Activated CD8-positive, alpha-beta memory T cell treated with anti-CD3 and anti-CD28 coated beads for 4 hours (primary cell): ENCODE measurements at regions not wholly inside any gene's neighbourhood (a gene's known extent, or its start where the extent isn't known, plus 50 kb on each side); places are given as distances from the start of the nearest gene placed in this dataset.

Experiments
- DNase-seq, 2 donors: peaks; one replicate each; pipeline ENCODE4 v3.0.0-alpha.2; 2020; ENCODE audit warnings: low read depth in 2 of 2

DNA sequence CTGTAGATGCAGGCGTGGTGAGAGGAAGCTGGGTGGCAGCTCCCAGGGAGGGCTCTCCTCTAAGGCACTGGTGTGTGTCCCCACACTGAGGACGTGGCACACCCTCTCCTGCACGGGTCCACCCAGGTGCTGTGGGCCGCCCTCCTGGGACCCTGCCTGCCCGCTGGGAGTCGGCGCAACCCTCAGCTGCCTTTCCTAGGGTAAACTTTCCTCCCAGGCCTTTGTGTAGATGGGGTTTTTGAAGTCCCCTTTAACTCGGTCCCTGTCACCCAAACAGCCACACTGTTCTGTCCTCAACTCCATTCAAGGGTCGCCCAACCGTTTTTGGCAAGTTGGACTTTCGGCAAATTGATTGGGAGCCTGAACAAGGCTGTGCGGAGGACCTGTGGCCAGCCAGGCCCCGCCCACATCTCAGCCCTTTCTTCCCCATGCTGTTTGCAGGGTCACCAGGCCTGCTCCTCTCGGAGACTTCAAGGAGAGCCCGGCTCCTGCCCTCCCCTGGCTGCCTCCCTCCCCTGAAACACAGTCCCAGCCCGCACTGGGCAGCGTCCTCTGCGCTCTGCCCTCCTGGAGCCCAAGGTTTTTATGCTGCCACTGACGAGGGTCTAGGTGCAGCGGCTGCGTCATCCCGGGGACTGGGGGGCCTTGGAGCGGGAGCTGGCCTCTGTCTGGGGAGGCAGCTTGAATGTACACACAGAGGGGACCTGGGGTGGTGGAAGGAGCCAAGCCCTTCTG lies 1126.2 kb downstream of the BRD1 start:
- no peak for DNase-seq

DNA sequence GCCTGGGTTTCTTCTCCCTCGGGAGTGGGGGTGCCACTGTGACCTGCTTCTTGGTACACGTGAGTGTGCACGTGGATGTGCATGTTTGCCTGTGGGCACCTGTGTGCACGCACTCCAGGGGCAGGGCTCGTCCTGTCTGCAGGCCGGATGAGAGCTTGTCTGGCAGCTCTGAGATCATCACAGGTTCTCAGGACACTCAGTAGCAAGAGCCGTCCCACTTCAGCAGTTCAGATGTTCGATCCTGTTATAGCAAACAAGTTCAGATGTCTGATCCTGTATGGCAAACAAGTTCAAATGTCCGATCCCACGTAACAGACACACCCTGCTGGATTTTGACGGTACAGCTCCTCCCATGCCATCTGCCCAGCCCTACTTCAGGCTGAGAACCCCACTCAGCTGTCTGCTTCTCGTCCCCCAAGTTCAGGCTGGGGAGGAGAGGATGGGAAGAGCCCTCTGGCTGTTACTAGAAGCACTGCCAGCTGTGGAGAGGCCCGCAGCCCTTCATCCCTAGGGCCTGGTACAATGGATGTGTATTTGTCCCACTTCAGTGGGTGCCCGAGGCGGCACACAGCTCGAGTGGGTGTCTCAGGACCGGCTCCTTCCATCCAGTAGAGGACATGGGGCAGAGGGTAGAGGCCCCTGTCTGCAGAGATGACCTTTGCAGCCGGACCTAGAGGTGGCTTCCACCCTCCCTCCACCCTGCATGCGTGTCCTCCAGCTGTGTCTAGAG lies 1126.9 kb downstream of the BRD1 start:
- no peak for DNase-seq

DNA sequence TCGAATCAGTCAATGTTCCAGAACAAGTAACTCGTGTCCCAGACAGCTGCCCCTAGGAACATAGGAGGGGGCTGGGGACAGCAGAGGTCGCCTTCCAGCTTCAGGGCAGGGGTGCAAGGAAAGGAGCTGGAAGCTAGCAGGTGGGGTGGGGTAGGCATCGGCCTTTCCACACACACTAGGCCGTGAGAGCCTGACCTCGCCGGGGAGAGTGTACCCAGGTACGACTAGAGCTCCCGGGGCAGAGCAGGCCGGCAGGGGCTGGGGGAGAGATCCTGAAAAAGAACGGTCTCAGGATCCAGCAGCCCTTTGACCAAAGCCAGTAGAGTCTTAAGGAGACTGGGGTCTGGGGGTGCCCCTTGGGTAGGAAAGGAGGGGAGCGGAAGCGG lies 1127.5 kb downstream of the BRD1 start:
- no peak for DNase-seq

DNA sequence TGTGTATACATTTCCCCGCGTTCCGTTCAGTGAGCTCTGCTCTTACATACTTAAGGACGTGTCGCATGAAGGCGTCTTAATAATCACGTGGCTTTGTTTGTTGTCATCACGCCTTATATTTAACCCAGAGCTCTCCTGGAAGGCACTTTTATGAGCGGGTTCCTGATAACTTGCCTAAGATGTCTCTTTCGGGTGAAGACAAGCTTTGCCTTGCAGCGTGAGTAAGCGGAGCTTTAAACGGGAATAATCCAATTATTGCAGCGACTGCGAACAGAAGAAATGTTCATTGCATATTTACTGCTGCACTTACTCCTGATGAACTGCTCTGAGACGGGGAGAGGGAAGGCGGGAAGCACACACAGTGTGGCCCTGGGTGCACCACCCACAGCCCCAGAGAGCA lies 1128.2 kb downstream of the BRD1 start:
- no peak for DNase-seq

DNA sequence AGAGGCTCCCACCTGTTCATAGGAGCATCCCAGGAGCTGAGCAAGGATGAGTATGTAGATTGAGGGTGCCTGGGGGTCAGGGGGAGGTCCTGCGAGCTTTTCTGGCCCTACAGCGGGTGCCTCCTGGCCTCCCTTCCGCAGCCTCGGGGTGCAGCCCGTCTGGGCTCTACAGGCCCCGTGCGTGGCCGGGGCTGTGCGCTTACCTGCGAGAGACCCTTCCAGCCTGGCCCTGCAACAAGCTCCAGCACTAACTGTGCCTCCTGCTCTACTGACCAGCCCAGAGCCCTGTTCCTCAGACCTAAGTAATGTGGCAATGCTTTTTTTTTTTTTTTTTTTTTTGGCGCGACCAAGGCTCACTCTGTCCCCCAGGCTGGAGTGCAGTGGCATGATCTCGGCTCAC lies 1129.1 kb downstream of the BRD1 start:
- DNase-seq, result no peak

DNA sequence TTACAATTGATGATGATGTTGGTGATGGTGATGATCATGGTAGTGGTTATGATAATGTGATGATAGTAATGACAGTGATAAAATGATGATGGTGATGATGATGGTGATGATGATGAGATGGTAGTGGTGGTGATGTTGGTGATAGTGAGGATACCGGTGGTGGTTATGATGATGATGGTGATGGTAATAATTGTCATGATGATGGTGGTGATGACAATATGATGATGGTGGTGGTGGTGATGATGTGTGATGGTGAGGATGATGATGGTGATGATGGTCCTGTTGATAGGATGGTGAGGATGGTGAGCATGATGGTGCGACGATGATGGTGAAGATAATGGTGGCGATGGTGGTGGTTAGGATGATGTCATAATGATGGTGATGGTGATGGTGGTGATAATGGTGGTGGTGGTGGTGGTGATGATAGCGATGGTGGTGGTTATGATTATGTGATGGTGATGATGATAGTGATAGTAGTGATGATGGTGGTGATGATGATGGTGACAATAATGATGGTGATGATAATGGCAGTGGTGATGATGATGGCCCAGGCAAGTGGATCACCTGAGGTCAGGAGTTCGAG lies 1129.9 kb downstream of the BRD1 start:
- DNase-seq, result no peak

DNA sequence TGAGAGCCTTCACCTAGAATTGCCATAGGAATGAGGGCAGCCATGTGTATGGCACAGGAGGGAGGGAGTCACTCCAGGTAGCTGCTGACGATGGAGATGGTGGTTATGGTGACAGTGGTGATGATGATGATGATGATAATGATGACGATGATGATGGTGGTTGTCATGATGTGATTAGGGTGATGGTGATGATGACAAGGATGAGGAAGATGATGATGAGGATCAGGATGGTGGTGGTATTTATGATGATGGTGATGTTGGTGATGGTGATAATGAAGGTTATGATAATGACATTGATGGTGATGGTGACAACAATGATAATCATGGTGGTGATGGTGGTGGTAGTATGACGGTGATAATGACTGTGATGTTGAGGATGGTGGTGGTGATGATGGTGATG lies 1130.5 kb downstream of the BRD1 start:
- no peak for DNase-seq

DNA sequence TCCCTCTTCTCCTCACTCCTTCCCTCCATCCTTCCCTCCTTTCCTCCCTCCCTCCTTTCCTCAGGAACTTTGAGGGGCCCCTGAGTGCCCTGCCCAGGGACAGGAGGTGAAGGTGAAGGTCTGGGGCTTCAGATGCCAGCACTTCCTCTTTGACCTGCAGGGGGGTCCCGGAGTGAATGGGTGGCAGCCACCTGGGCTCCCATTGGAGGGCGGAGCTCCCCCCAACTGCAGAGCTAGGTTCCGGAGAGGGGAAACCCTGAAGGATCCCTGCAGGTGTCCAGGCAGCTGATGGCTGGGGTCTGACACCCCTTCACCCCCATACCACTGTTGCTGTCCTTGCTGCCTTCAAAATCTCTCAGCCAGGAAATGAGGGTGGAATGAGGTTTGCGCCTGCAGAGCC lies 1131.3 kb downstream of the BRD1 start:
- no peak for DNase-seq

DNA sequence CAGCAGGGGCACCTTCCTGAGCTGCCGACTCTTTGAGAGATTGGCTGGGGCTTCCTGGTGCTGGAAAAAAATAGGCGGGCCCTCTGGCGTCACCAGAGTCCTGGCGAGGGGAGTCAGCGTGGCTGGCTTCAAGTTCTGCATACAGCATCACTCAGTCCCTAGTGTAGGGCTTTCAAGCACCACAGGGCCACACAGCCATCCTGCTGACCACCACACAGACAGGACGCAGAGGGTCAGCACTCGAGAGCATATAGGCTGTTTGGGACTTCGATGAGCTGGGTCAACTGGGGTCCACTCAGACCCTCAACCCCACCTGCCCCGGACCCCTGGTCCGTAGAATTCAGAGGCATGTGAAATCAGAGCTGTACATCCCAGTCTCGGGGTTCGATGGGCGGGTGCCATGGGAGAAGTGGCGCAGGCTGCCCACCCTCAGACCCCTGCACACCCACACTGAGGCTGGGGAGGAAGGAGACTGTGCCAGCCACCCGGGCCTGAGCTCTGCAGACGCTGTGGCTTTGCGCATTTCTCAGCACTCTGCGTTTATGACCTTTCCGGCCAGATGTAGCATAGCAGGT lies 1131.9 kb downstream of the BRD1 start:
- no peak for DNase-seq

DNA sequence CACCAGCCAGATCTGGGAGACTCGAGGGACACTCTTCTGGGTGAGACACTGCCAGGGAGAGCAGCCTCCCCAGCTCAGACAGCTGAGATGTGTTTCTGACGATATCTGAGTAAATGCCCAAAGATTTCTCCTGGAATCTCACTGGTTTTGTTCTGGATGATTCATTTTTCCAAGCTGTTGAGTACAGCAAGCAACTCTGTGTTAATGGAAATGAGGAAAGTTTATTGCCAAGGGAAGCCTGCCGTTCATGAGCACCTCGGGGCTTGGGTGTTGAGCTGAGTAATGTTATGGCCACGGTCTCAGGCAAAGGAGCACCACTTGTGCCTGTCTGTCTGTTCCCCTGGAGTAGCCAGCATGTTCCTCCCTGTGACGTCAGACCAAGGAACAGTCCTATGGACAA lies 1132.4 kb downstream of the BRD1 start:
- DNase-seq, result no peak

DNA sequence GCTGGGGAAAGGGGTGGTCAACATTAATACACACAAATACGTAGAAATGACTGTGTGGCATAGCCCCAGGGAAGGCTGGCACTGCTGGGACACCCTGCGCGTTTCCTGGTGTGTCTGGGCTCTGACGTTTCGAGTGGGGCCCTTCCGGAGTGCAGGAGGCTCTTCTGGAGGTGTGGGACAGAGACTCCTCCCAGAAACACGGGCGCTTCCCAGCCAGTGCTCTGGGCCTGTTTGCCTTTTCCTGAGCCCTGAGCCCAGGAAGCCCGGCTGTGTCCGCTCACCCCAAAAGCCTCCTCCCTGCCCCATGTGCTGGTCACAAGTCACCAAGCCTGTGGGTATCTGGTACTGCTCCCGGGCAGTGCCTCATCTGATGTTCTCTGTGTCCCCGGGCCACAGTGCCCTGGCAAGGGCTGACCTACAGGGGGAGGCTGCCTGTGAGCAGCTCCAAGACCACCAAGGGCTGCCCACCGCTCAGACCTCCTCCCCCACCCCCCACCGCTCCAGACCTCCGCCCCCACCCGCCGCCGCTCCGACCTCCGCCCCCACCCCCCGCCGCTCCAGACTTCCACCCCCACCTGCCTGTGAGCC lies 1133.3 kb downstream of the BRD1 start:
- no peak for DNase-seq

DNA sequence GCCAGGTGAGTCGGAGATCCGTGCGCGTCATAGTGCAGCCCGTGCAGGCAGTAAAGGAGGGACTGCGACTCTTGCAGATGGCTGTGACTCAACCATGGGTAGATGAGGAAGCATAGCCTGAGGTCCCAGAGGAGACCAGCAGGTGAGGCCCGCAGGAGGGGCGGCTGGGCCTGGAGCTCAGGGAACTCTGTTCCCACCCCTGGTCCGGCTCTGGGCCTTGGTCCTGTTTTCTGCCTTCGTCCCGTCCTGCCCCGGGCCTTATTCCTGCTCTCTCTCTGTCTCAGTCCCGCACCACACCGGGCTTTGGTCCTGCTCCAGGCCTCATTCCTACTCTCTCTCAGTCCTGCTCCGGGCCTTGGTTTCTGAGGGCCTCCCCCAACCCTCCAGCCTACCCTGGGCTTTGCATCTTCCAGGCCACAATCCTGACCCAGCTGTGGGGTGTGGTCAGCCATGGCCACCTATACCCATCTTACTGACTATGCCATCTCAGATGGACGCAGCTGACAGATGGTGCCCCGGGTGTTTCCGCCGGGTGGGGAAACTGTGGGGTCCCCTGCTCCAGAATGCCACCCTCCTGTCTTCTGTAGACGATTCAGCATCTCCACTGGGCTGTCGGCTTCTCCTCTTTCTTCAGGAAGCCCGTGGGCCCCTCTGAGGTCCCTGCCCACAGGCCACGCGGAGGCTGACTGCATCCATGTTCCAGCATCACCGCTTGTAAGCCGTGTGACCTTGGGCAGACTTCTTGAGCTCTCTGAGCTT lies 1134.1 kb downstream of the BRD1 start:
- no peak for DNase-seq

DNA sequence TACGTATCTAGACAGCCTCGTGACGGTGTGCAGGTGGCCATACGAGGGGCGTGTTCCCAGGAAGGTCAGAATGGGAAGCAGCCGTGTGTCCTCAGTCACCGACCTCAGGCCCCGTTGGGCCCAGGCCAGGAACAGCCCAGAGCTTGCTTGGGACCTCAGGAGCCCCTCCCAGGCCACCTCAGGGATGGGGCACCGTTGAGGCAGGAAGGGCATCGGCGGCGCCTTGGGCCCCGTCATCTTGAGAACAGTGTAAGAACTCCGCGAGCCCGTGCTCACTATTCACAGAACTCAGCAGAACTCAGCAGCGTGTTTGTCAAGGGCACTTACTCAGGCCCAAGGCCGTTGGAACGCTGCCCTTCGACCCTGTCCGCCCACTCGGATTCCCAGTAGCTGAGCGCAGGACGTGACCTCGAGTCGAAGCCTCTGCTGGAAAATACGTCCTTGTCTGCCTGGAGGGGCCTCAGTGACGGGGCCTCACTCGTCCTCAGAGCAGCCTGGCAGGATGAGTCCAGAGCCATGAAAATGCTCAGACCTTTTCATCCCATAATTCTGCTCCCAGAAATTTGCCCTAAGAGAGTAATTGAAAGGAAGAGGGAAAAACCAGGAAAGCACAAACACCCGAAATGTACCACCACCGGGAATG lies 1134.8 kb downstream of the BRD1 start:
- no peak for DNase-seq

DNA sequence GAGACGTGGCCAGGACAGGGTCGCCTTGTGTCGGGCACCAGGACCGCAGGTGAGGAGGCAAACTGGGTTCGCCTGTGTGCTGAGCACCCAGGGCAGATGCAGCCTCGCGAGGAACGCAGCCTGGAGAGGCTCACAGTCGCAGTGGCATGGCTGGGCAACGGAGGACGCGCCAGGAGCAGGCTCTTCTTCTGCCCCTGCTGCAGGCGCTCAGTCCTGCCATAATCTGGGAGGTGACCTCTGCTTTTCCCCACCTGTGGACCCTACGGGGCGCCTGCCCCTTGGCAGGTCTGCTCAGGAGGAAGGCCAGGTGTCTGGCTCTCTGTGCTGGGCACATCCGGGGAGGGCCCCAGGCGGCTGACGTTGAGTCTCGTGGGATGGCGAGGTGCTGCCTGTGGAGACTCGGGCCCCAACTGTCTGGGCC lies 1136.2 kb downstream of the BRD1 start:
- no peak for DNase-seq

DNA sequence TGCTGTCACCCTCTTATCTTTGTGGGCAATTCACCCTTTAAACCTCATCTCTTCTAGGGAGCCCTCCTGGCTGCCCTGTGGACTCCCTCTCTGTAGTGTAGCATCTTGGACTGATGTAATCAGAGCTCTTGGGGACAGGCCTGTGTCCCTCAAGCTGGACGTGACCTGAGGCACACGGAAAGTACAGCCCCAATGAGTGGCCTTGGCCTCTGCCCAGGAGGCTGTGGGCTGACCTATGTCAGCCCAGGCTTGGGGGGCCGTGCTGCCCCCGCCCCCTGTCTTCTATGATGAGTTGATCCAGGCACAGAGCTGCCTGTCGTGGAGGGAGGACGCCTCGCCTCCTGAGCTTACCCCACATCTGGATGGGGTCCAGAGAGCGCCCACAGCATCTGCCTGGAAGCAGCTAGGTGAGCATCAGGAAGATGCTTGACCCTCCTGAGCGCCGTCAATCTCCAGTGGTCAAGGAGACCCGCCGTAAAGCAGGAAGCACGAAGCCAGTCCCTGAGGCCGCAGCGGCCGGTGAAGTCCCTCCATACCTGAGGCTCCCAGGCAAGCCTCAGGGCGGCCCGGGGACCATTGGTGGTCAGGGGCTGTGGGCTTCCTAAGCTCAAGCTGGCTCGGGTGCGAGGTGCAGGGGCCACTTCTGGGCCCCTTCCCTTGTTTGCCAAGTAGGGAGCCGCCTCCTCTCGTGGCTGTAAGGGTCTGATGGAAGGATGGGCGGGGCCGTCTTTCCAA lies 1136.9 kb downstream of the BRD1 start:
- DNase-seq, result no peak

DNA sequence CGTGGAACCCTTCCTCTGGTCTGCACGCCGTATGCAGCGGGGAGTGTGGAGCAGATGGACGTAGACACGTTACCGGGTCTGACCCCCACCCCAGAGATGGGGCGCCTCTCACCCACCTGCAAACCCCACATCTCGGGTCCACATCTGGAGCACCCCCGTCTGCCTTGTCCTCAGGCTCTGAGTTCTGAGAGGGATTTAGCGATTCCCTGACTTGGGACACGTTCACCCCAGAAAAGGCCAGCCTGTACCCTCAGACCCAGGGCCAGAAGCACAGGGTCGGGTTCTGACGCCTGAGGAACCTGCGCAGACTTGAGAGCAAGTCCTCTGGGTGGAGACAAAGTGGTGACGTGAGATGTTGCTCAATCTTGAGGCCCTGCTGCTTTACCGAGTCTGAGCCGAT lies 1138.5 kb downstream of the BRD1 start:
- DNase-seq, result no peak

DNA sequence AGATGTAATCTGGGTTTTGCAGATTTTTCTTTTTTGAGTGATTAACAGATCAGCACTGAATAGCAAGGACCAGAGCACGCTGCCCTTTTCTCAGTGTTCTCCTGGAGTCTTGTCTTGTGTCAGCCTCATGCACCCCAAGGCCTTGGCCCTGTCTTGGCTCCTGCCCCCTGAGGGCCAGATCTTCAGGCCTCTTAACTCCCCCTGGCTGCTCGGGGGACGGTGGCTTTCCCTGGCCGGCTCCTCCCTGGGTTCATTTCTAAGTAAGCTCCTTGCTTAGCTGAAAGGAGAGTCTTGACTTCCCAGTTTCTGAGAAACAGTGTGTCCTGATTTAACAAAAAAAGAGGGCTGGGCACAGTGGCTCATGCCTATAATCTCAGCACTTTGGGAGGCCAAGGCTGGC lies 1139.3 kb downstream of the BRD1 start:
- DNase-seq, result no peak

DNA sequence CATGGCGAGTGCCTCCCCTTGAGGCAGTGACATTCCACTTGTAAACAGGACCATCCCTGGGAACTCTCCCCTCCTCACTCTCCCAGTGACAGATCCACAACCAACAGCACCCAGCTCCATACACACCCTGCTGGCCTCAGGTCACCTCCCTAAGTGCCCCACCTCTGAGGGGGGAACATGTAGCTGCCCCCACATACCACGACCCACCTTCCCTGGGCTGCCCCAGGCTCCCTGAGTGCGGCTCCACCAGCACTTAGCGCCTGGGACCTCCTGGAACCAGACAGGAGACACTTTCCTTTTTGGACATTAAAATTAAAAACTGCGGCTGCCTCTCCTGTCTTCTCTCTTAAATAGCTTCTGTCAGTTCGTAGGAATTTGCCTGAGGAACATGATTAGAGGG lies 1140.1 kb downstream of the BRD1 start:
- no peak for DNase-seq

DNA sequence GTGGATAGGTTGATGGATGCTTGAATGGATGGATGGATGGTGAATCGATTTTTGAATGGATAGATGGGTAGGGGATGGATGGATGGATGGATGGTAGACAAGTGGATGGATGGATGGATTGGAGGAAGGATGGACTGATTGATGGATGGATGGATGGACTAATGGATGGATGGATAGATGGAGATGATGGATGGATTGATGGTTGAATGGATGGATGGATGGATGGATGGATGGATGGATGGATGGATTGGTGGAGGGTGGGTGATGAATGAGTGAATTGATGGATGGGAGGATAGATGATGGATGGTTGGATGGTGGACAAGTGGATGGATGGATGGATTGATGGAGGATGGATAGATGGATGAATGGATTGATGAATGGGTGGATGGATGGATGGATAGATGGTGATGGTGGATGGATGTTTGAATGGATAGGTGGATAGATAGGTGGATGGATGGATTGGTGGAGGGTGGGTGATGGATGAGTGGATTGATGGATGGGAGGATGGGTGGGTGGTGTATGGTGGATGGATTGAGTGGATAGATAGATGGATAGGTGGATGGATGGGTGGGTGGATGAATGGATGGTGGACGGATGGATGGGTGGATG lies 1140.9 kb downstream of the BRD1 start:
- DNase-seq, result no peak

DNA sequence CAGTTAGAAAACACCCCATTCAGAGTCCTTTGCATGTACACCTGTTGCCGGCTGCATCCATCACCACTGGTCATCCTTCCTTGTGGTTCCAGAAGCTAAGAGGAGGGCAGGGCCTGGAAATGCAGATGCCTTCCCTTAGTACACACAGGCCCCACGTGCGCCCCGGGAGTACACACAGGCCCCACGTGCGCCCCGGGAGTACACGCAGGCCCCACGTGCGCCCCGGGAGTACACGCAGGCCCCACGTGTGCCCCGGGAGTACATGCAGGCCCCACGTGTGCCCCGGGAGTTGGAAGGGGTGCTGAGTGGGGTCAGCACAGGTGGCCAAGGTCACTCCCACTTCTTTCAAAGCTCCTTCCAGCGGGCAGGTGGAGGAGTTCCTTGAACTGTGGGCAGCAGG lies 1141.9 kb downstream of the BRD1 start:
- DNase-seq, result no peak
